ENCODE measurements at regions not wholly inside any gene's neighbourhood (a gene's known extent, or its start where the extent isn't known, plus 50 kb on each side); places are given as distances from the start of the nearest gene placed in this dataset.
"Not testable (repeated sequence)": the region's sequence is repeated elsewhere in the genome, so short reads cannot be mapped to it uniquely, and the experiment has no call there.

DNA sequence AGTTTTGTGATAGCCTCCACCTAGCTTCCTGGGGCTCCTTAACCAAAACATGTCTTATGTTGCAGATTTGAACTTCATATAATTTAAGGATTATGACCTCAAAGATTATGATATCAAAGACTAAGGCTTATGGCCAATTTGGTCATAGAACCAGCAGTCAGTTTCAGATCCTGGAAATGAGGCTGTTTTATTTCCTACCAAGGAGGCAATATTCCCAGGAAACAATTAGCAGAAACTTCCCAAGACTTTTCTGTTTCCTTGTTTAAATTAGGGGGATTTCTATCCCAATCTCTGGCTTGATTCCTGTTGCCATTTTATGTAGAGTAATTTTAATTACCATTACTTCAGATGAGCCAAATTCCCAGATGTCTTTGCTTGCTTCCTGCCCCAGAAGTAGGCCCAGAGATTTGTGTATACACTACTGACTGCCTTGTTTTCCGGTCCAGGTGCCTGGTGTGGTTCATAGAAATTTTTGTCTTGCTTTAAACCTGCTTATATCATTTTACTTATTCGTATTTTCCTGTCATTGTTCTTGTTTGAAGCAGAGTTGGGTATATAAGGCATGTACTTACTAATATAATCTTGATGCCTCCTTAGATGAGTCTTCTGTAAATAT lies 119.2 kb upstream of the TMEM170B start:
- H3K9me3 ChIP-seq: peaks cover 0 to 5% (median 0%) of the 10 kb centered on the region in 4 donors
- TF ChIP-seq POLR2A (IDR thresholded peaks at IDR 0.05) (no peak), POLR2AphosphoS5 (IDR thresholded peaks at IDR 0.05) (peak in 1 of 3 donors; percentile 31)
- peaks cover 0 to 13% (median 2%) of the 10 kb centered on the region in 4 donors for H3K4me1 ChIP-seq
- peak overlapping the region in 1 of 5 donors; percentile 32 for H3K27ac ChIP-seq
- H3K36me3 ChIP-seq: no peaks in the 10 kb centered on the region
- 65 to 86% (median 79%) methylated on average over 2 of the region's 2 CpGs for WGBS, 5 donors
- intact Hi-C loops (cut with DNase I; ENCODE audit: low total_unique reads): no loop called here
- no peak overlapping the region for H3K4me3 ChIP-seq
- no peak for DNase-seq
- no peaks in the 10 kb centered on the region for H3K27me3 ChIP-seq

DNA sequence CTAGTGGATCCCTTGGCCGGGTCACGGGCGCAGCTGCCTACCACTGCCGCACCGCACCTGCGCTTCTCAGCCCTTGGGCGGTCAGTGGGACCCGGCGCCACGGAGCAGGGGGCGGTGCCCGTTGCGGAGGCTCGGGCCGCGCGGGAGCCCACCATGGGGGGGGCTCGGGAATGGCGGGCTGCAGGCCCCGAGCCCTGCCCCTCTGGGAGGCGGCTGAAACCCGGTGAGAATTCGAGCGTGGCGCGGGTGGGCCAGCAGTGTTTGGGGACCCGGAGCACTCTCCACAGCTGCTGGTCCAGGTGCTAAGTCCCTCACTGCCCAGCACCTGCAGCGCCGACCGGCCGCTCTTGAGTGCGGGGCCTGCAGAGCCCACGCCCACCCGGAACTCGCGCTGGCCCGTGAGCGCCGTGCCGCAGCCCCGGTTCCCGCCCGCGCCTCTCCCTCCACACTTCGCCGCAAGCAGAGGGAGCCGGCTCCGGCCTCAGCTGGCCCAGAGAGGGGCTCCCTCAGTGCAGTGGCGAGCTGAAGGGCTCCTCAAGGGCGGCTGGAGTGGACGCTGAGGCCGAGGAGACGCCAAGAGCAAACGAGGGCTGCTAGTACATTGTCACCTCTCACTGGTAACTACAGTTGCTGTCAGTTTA lies 120.5 kb upstream of the TMEM170B start:
- TF ChIP-seq POLR2A (IDR thresholded peaks at IDR 0.05) (no peak), POLR2AphosphoS5 (IDR thresholded peaks at IDR 0.05) (no peak), CTCF (IDR thresholded peaks at IDR 0.05) (no peak), EP300 (IDR thresholded peaks at IDR 0.05) (no peak)
- intact Hi-C loops (cut with DNase I; ENCODE audit: low total_unique reads): no loop called here
- no peak overlapping the region for H3K27ac ChIP-seq
- no peak overlapping the region for H3K4me3 ChIP-seq
- H3K9me3 ChIP-seq: peaks cover 0 to 5% (median 0%) of the 10 kb centered on the region in 4 donors
- no peaks in the 10 kb centered on the region for H3K27me3 ChIP-seq
- DNase-seq: no peak
- WGBS, 5 donors: 90 to 98% (median 96%) methylated on average over 37 to 54 of the region's 54 CpGs
- H3K36me3 ChIP-seq: no peaks in the 10 kb centered on the region
- peaks cover 0 to 18% (median 4%) of the 10 kb centered on the region in 4 donors for H3K4me1 ChIP-seq

DNA sequence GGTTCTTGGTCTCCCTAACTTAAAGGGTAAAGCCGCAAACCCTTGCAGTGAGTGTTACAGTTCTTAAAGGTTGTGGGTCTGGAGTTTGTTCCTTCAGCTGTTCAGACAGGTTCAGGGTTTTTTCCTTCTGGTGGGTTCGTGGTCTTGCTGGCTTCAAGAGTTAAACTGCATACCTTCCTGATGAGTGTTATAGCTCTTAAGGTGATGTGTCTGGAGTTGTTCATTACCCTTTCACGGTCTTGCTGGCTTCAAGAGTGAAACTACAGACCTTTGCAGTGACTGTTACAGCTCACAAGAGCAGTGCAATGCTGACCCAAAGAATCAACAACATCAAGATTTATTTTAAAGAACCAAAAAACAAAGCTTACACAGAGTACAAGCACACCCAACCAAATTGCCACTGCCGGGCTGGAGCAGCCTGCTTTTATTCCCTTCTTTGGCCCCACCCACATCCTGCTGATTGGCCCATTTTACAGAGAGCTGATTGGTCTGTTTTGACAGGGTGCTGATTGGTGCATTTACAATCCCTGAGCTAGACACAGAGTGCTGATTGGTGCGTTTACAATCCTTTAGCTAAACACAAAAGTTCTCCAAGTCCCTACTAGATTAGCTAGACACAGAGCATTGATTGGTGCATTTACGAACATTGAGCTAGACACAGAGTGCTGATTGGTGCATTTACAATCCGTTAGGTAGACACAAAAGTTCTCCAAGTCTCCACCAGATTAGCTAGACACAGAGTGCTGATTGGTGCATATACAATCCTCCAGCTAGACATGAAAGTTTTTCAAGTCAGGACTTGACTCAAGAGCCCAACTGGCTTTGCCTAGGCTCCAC lies 121.2 kb upstream of the TMEM170B start:
- H3K36me3 ChIP-seq; H3K9me3 ChIP-seq; H3K27ac ChIP-seq; H3K4me3 ChIP-seq; intact Hi-C loops (cut with DNase I; ENCODE audit: low total_unique reads); DNase-seq; H3K27me3 ChIP-seq: not testable (repeated sequence)
- H3K4me1 ChIP-seq: peaks cover 0 to 23% (median 4%) of the 10 kb centered on the region in 4 donors
- WGBS, 5 donors: 78 to 91% (median 90%) methylated on average over 7 of the region's 7 CpGs

DNA sequence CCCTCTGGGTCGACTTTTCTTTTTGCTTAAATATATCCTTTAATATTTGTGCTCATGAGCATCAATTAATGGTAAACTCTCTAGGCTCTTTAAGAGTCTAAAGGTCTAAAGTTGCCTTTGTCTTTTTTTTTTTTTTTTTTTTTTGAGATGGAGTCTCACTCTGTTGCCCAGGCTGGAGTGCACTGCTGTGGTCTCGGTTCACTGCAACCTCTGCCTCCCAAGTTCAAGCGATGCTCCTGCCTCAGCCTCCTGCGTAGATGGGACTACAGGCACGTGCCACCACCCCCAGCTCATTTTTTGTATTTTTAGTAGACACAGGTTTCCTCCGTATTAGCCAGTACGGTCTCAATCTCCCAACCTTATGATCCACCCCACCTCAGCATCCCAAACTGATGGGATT lies 122.0 kb upstream of the TMEM170B start:
- TF ChIP-seq POLR2A (IDR thresholded peaks at IDR 0.05) (no peak), POLR2AphosphoS5 (IDR thresholded peaks at IDR 0.05) (no peak), EP300 (IDR thresholded peaks at IDR 0.05) (no peak), CTCF (IDR thresholded peaks at IDR 0.05) (no peak)
- H3K4me3 ChIP-seq: no peak overlapping the region
- no peaks in the 10 kb centered on the region for H3K27me3 ChIP-seq
- H3K36me3 ChIP-seq: no peaks in the 10 kb centered on the region
- H3K4me1 ChIP-seq: peaks cover 0 to 23% (median 4%) of the 10 kb centered on the region in 4 donors
- peaks cover 0 to 5% (median 0%) of the 10 kb centered on the region in 4 donors for H3K9me3 ChIP-seq
- WGBS, 5 donors: 97 to 98% (median 97%) methylated on average over 7 of the region's 7 CpGs
- H3K27ac ChIP-seq: no peak overlapping the region
- intact Hi-C loops (cut with DNase I; ENCODE audit: low total_unique reads): no loop called here
- DNase-seq: no peak

GRCh38 chr6:11414176-11414963 lies 123.2 kb upstream of the TMEM170B start:
- TF ChIP-seq POLR2AphosphoS5 (IDR thresholded peaks at IDR 0.05): no peak
- TF ChIP-seq CTCF (IDR thresholded peaks at IDR 0.05): no peak
- TF ChIP-seq EP300 (IDR thresholded peaks at IDR 0.05): no peak
- no peak for TF ChIP-seq POLR2A (IDR thresholded peaks at IDR 0.05)
- H3K4me1 ChIP-seq: peaks cover 0 to 23% (median 4%) of the 10 kb centered on the region in 4 donors
- no peaks in the 10 kb centered on the region for H3K36me3 ChIP-seq
- DNase-seq: peak in 1 of 2 donors; percentile 48
- H3K27me3 ChIP-seq: no peaks in the 10 kb centered on the region
- 83 to 89% (median 86%) methylated on average over 2 of the region's 2 CpGs for WGBS, 5 donors
- intact Hi-C loops (cut with DNase I; ENCODE audit: low total_unique reads): no loop called here
- peaks cover 0 to 5% (median 0%) of the 10 kb centered on the region in 4 donors for H3K9me3 ChIP-seq
- no peak overlapping the region for H3K4me3 ChIP-seq
- H3K27ac ChIP-seq: no peak overlapping the region

Measured in stomach (tissue), 8 donors.